B cell (primary cell): ENCODE measurements at regions not wholly inside any gene's neighbourhood (a gene's known extent, or its start where the extent isn't known, plus 50 kb on each side); places are given as distances from the start of the nearest gene placed in this dataset.

Experiments
- ATAC-seq: fragments of 200-7000 bp; cut with Tn5 transposase; one replicate; pipeline ENCODE4 v1.10.0; 2021; ENCODE audit warnings: low read depth, mild to moderate bottlenecking, moderate number of reproducible peaks, moderate library complexity
- CTCF ChIA-PET: fragments of 350-600 bp; sonication (Branson Sonifier 250); formaldehyde crosslinking; loops from one replicate; lab custom pipeline; 2021; ENCODE audit warnings: antibody characterized with exemption, inconsistent platforms; lab: Charles Lee
- POLR2A ChIA-PET: fragments of 350-600 bp; sonication (Branson Sonifier 250); formaldehyde crosslinking; loops from one replicate; lab custom pipeline; 2021; ENCODE audit warnings: antibody characterized with exemption; lab: Charles Lee
- DNase-seq: peaks from one replicate; pipeline ENCODE4 v3.0.0; 2013
- H2AFZ ChIP-seq: 2 replicates; pipeline ENCODE4 v1.6.1; 2012; ENCODE audit warnings: mild to moderate bottlenecking, low read depth, low read length; ENCODE audit not compliant: insufficient read depth, poor library complexity, severe bottlenecking
- H3K27ac ChIP-seq, 2 donors: 1 replicate in 1 of 2; 2 replicates in 1 of 2; pipeline ENCODE4 v1.5.1; 2012 to 2013; ENCODE audit warnings: low read length in 2 of 2, mild to moderate bottlenecking in 2 of 2, moderate library complexity in 1 of 2
- H3K27me3 ChIP-seq, 4 experiments: fragments of 200-600 bp in 1 of 4; sonication (generic) in 1 of 4; replicated peaks in 1 of 4; 1 replicate in 2 of 4; 2 replicates in 2 of 4; pipeline versions ENCODE4 v1.6.1 to v1.7.0; 2013 to 2016; ENCODE audit warnings: low read length in 3 of 4, mild to moderate bottlenecking in 2 of 4, mixed read lengths in 1 of 4, moderate library complexity in 1 of 4; ENCODE audit not compliant: insufficient read depth in 4 of 4, control insufficient read depth in 3 of 4; ENCODE audit errors: control extremely low read depth in 1 of 4
- H3K36me3 ChIP-seq, 2 experiments: replicated peaks in 1 of 2; 1 replicate in 1 of 2; 2 replicates in 1 of 2; pipeline versions ENCODE4 v1.6.1 to v1.7.1; 2013; ENCODE audit warnings: low read length in 1 of 2; ENCODE audit not compliant: insufficient read depth in 2 of 2, control insufficient read depth in 1 of 2; ENCODE audit errors: control extremely low read depth in 1 of 2, extremely low read depth in 1 of 2
- H3K4me1 ChIP-seq, 2 donors: fragments of 200-600 bp in 1 of 2; sonication (generic) in 1 of 2; 1 replicate in 1 of 2; 2 replicates in 1 of 2; pipeline versions ENCODE4 v1.5.1 to v1.6.1; 2013 to 2017; ENCODE audit warnings: low read length in 2 of 2; ENCODE audit not compliant: control insufficient read depth in 2 of 2, insufficient read depth in 2 of 2
- H3K4me2 ChIP-seq: replicated peaks from 2 replicates; pipeline ENCODE3; 2012; ENCODE audit warnings: mild to moderate bottlenecking, low read depth, low read length; ENCODE audit not compliant: poor library complexity, severe bottlenecking
- H3K4me3 ChIP-seq, 5 experiments: fragments of 200-600 bp in 1 of 5; sonication (generic) in 1 of 5; 1 replicate in 3 of 5; 2 replicates in 2 of 5; pipeline versions ENCODE4 v1.5.1 to v1.7.0; 2011 to 2016; ENCODE audit warnings: low read length in 4 of 5, mild to moderate bottlenecking in 4 of 5, low read depth in 2 of 5, control low read depth in 1 of 5, moderate library complexity in 1 of 5; ENCODE audit not compliant: insufficient read depth in 1 of 5; ENCODE audit errors: control extremely low read depth in 1 of 5, extremely low read depth in 1 of 5
- H3K79me2 ChIP-seq: fragments of 200-600 bp; sonication (generic); one replicate; pipeline ENCODE4 v1.6.0; 2016; ENCODE audit warnings: low read length; ENCODE audit not compliant: control insufficient read depth, insufficient read depth
- H3K9ac ChIP-seq: fragments of 200-600 bp; sonication (generic); 2 replicates; pipeline ENCODE4 v1.6.1; 2017; ENCODE audit warnings: mild to moderate bottlenecking, low read length, moderate library complexity
- H3K9me3 ChIP-seq, 3 donors: one replicate each; pipeline versions ENCODE4 v1.6.1 to v1.7.1; 2013; ENCODE audit warnings: low read length in 2 of 3; ENCODE audit not compliant: control insufficient read depth in 2 of 3, insufficient read depth in 1 of 3; ENCODE audit errors: control extremely low read depth in 1 of 3
- H4K20me1 ChIP-seq: 2 replicates; pipeline ENCODE4 v1.6.0; 2012; ENCODE audit warnings: mild to moderate bottlenecking, low read length; ENCODE audit not compliant: insufficient read depth, control insufficient read depth, poor library complexity, severe bottlenecking
- H3K27ac Mint-ChIP-seq: one replicate; pipeline ENCODE4 v1.8.0; 2021; ENCODE audit warnings: mixed read lengths
- H3K27me3 Mint-ChIP-seq: one replicate; pipeline ENCODE4 v1.8.0; 2021; ENCODE audit warnings: mixed read lengths
- H3K4me1 Mint-ChIP-seq: one replicate; pipeline ENCODE4 v1.8.0; 2021; ENCODE audit warnings: mixed read lengths
- H3K4me3 Mint-ChIP-seq: one replicate; pipeline ENCODE4 v1.8.0; 2021; ENCODE audit warnings: mixed read lengths
- H3K9me3 Mint-ChIP-seq: one replicate; pipeline ENCODE4 v1.8.0; 2022; ENCODE audit warnings: mixed read lengths; ENCODE audit not compliant: insufficient read depth
- EZH2 ChIP-seq: IDR thresholded peaks from 2 replicates; pipeline ENCODE4 v1.6.1; 2012; ENCODE audit warnings: borderline replicate concordance, low read depth, mild to moderate bottlenecking, moderate library complexity, low read length; ENCODE audit not compliant: insufficient read depth, poor library complexity, severe bottlenecking
- WGBS: methylation state at CpG from one replicate; pipeline ENCODE4 v1.1.5; 2013; ENCODE audit warnings: missing lambda C conversion rate; ENCODE audit not compliant: insufficient coverage; 5-methylcytosine and 5-hydroxymethylcytosine counted together
- intact Hi-C: fragments of 100-400 bp; cut with micrococcal nuclease; formaldehyde crosslinking; loops from one replicate; pipeline ENCODE4 v1.10.0; 2022
- TF ChIP-seq, protein P1 (sequence below): fragments of 200-600 bp; IDR thresholded peaks from one replicate; pipeline ENCODE4 v1.8.0; 2022; ENCODE audit warnings: antibody characterized with exemption, mild to moderate bottlenecking

DNA sequence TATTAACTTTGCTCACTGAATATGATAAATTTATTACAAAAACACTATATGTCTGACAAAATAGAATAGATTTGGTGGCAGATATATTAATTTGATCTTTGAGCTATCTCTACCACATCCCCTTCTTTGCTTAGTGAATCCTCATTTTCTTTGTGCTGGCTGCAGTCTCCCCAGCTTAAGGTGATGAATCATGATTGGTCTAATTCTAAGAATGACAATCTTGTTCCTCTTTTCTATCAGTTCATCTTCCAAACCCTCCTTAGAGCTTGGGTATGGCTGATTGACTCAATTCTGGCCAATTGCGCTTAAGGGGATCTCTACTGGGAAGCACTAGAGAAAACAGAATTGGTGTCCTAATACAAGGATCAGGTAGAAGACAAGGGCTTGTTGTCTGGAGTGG lies 309.6 kb upstream of the GOLIM4 start:
- ChIA-PET POLR2A (no interaction called here), CTCF (no interaction called here)

GRCh38 chr3:168398371-168399025 lies 302.8 kb upstream of the GOLIM4 start:
- TF ChIP-seq EZH2 = no peak
- TF ChIP-seq, protein P1, sequence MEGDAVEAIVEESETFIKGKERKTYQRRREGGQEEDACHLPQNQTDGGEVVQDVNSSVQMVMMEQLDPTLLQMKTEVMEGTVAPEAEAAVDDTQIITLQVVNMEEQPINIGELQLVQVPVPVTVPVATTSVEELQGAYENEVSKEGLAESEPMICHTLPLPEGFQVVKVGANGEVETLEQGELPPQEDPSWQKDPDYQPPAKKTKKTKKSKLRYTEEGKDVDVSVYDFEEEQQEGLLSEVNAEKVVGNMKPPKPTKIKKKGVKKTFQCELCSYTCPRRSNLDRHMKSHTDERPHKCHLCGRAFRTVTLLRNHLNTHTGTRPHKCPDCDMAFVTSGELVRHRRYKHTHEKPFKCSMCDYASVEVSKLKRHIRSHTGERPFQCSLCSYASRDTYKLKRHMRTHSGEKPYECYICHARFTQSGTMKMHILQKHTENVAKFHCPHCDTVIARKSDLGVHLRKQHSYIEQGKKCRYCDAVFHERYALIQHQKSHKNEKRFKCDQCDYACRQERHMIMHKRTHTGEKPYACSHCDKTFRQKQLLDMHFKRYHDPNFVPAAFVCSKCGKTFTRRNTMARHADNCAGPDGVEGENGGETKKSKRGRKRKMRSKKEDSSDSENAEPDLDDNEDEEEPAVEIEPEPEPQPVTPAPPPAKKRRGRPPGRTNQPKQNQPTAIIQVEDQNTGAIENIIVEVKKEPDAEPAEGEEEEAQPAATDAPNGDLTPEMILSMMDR = no peak
- Mint-ChIP-seq H3K27ac (no peak overlapping the region), H3K4me1 (no peaks in the 10 kb centered on the region), H3K27me3 (no peaks in the 10 kb centered on the region), H3K4me3 (no peak overlapping the region), H3K9me3 (no peaks in the 10 kb centered on the region)
- no peak for ATAC-seq
- no peaks in the 10 kb centered on the region for H3K79me2 ChIP-seq
- ChIA-PET POLR2A (no interaction called here), CTCF (no interaction called here)
- H3K9me3 ChIP-seq = no peaks in the 10 kb centered on the region
- H3K4me2 ChIP-seq = no peak overlapping the region
- H4K20me1 ChIP-seq = no peaks in the 10 kb centered on the region
- no peak for DNase-seq
- H3K27ac ChIP-seq = no peak overlapping the region
- H3K9ac ChIP-seq = no peak overlapping the region
- H3K4me1 ChIP-seq = no peaks in the 10 kb centered on the region
- intact Hi-C loops = no loop called here
- H3K27me3 ChIP-seq = no peaks in the 10 kb centered on the region
- no peak overlapping the region for H3K4me3 ChIP-seq
- no peaks in the 10 kb centered on the region for H3K36me3 ChIP-seq
- no peak overlapping the region for H2AFZ ChIP-seq

More for the DNA sequence above, 309.6 kb upstream of the GOLIM4 start:
- Mint-ChIP-seq H3K27me3 (no peaks in the 10 kb centered on the region), H3K4me3 (no peak overlapping the region), H3K9me3 (peaks cover 2% of the 10 kb centered on the region), H3K4me1 (no peaks in the 10 kb centered on the region), H3K27ac (no peak overlapping the region)
- TF ChIP-seq EZH2 = no peak
- TF ChIP-seq, protein P1 = no peak
- no peaks in the 10 kb centered on the region for H3K9me3 ChIP-seq
- no peak overlapping the region for H2AFZ ChIP-seq
- no peaks in the 10 kb centered on the region for H3K27me3 ChIP-seq
- H3K9ac ChIP-seq = no peak overlapping the region
- 91% methylated on average over 1 of the region's 1 CpG for WGBS
- intact Hi-C loops = no loop called here
- H3K4me3 ChIP-seq = no peak overlapping the region
- no peaks in the 10 kb centered on the region for H3K4me1 ChIP-seq
- no peak overlapping the region for H3K4me2 ChIP-seq
- no peaks in the 10 kb centered on the region for H4K20me1 ChIP-seq
- ATAC-seq (no peak), DNase-seq (no peak)
- no peaks in the 10 kb centered on the region for H3K36me3 ChIP-seq
- H3K79me2 ChIP-seq = no peaks in the 10 kb centered on the region
- no peak overlapping the region for H3K27ac ChIP-seq
